B cell (primary cell): ENCODE measurements at regions not wholly inside any gene's neighbourhood (a gene's known extent, or its start where the extent isn't known, plus 50 kb on each side); places are given as distances from the start of the nearest gene placed in this dataset.

ENCODE experiments used
- ATAC-seq: fragments of 200-7000 bp; cut with Tn5 transposase; one replicate; pipeline ENCODE4 v1.10.0; 2021; ENCODE audit warnings: low read depth, mild to moderate bottlenecking, moderate number of reproducible peaks, moderate library complexity
- CTCF ChIA-PET: fragments of 350-600 bp; sonication (Branson Sonifier 250); formaldehyde crosslinking; loops from one replicate; lab custom pipeline; 2021; ENCODE audit warnings: antibody characterized with exemption, inconsistent platforms; lab: Charles Lee
- POLR2A ChIA-PET: fragments of 350-600 bp; sonication (Branson Sonifier 250); formaldehyde crosslinking; loops from one replicate; lab custom pipeline; 2021; ENCODE audit warnings: antibody characterized with exemption; lab: Charles Lee
- DNase-seq: peaks from one replicate; pipeline ENCODE4 v3.0.0; 2013
- H2AFZ ChIP-seq: 2 replicates; pipeline ENCODE4 v1.6.1; 2012; ENCODE audit warnings: mild to moderate bottlenecking, low read depth, low read length; ENCODE audit not compliant: insufficient read depth, poor library complexity, severe bottlenecking
- H3K27ac ChIP-seq, 2 donors: 1 replicate in 1 of 2; 2 replicates in 1 of 2; pipeline ENCODE4 v1.5.1; 2012 to 2013; ENCODE audit warnings: low read length in 2 of 2, mild to moderate bottlenecking in 2 of 2, moderate library complexity in 1 of 2
- H3K27me3 ChIP-seq, 4 experiments: fragments of 200-600 bp in 1 of 4; sonication (generic) in 1 of 4; replicated peaks in 1 of 4; 1 replicate in 2 of 4; 2 replicates in 2 of 4; pipeline versions ENCODE4 v1.6.1 to v1.7.0; 2013 to 2016; ENCODE audit warnings: low read length in 3 of 4, mild to moderate bottlenecking in 2 of 4, mixed read lengths in 1 of 4, moderate library complexity in 1 of 4; ENCODE audit not compliant: insufficient read depth in 4 of 4, control insufficient read depth in 3 of 4; ENCODE audit errors: control extremely low read depth in 1 of 4
- H3K36me3 ChIP-seq, 2 experiments: replicated peaks in 1 of 2; 1 replicate in 1 of 2; 2 replicates in 1 of 2; pipeline versions ENCODE4 v1.6.1 to v1.7.1; 2013; ENCODE audit warnings: low read length in 1 of 2; ENCODE audit not compliant: insufficient read depth in 2 of 2, control insufficient read depth in 1 of 2; ENCODE audit errors: control extremely low read depth in 1 of 2, extremely low read depth in 1 of 2
- H3K4me1 ChIP-seq, 2 donors: fragments of 200-600 bp in 1 of 2; sonication (generic) in 1 of 2; 1 replicate in 1 of 2; 2 replicates in 1 of 2; pipeline versions ENCODE4 v1.5.1 to v1.6.1; 2013 to 2017; ENCODE audit warnings: low read length in 2 of 2; ENCODE audit not compliant: control insufficient read depth in 2 of 2, insufficient read depth in 2 of 2
- H3K4me2 ChIP-seq: replicated peaks from 2 replicates; pipeline ENCODE3; 2012; ENCODE audit warnings: mild to moderate bottlenecking, low read depth, low read length; ENCODE audit not compliant: poor library complexity, severe bottlenecking
- H3K4me3 ChIP-seq, 5 experiments: fragments of 200-600 bp in 1 of 5; sonication (generic) in 1 of 5; 1 replicate in 3 of 5; 2 replicates in 2 of 5; pipeline versions ENCODE4 v1.5.1 to v1.7.0; 2011 to 2016; ENCODE audit warnings: low read length in 4 of 5, mild to moderate bottlenecking in 4 of 5, low read depth in 2 of 5, control low read depth in 1 of 5, moderate library complexity in 1 of 5; ENCODE audit not compliant: insufficient read depth in 1 of 5; ENCODE audit errors: control extremely low read depth in 1 of 5, extremely low read depth in 1 of 5
- H3K79me2 ChIP-seq: fragments of 200-600 bp; sonication (generic); one replicate; pipeline ENCODE4 v1.6.0; 2016; ENCODE audit warnings: low read length; ENCODE audit not compliant: control insufficient read depth, insufficient read depth
- H3K9ac ChIP-seq: fragments of 200-600 bp; sonication (generic); 2 replicates; pipeline ENCODE4 v1.6.1; 2017; ENCODE audit warnings: mild to moderate bottlenecking, low read length, moderate library complexity
- H3K9me3 ChIP-seq, 3 donors: one replicate each; pipeline versions ENCODE4 v1.6.1 to v1.7.1; 2013; ENCODE audit warnings: low read length in 2 of 3; ENCODE audit not compliant: control insufficient read depth in 2 of 3, insufficient read depth in 1 of 3; ENCODE audit errors: control extremely low read depth in 1 of 3
- H4K20me1 ChIP-seq: 2 replicates; pipeline ENCODE4 v1.6.0; 2012; ENCODE audit warnings: mild to moderate bottlenecking, low read length; ENCODE audit not compliant: insufficient read depth, control insufficient read depth, poor library complexity, severe bottlenecking
- H3K27ac Mint-ChIP-seq: one replicate; pipeline ENCODE4 v1.8.0; 2021; ENCODE audit warnings: mixed read lengths
- H3K27me3 Mint-ChIP-seq: one replicate; pipeline ENCODE4 v1.8.0; 2021; ENCODE audit warnings: mixed read lengths
- H3K4me1 Mint-ChIP-seq: one replicate; pipeline ENCODE4 v1.8.0; 2021; ENCODE audit warnings: mixed read lengths
- H3K4me3 Mint-ChIP-seq: one replicate; pipeline ENCODE4 v1.8.0; 2021; ENCODE audit warnings: mixed read lengths
- H3K9me3 Mint-ChIP-seq: one replicate; pipeline ENCODE4 v1.8.0; 2022; ENCODE audit warnings: mixed read lengths; ENCODE audit not compliant: insufficient read depth
- CTCF ChIP-seq: fragments of 200-600 bp; IDR thresholded peaks from one replicate; pipeline ENCODE4 v1.8.0; 2022; ENCODE audit warnings: antibody characterized with exemption, mild to moderate bottlenecking
- EZH2 ChIP-seq: IDR thresholded peaks from 2 replicates; pipeline ENCODE4 v1.6.1; 2012; ENCODE audit warnings: borderline replicate concordance, low read depth, mild to moderate bottlenecking, moderate library complexity, low read length; ENCODE audit not compliant: insufficient read depth, poor library complexity, severe bottlenecking
- WGBS: methylation state at CpG from one replicate; pipeline ENCODE4 v1.1.5; 2013; ENCODE audit warnings: missing lambda C conversion rate; ENCODE audit not compliant: insufficient coverage; 5-methylcytosine and 5-hydroxymethylcytosine counted together
- intact Hi-C: fragments of 100-400 bp; cut with micrococcal nuclease; formaldehyde crosslinking; loops from one replicate; pipeline ENCODE4 v1.10.0; 2022

DNA sequence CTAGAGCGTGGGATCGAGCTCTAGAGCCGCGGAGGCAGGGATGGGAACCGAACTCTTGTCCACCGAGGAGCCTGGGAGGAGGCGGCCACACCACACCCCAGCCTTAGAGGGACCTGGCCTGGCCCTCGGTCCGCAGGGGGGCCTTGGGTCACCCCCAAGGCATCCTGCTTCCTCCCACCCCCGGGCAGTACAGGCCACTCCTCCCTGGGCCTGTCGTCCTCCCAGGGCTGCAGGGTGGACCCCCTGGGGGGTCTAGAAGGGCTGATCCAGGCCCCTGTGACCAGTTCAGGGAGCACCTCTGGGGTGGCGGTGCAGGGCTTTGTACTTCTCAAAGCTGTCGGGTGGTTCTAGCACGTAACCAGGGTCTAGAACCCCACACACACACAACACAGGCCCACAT, 79.1 kb upstream of the FBRSL1 start:
- TF ChIP-seq EZH2, result no peak
- TF ChIP-seq CTCF, result no peak
- H3K4me3 ChIP-seq, result no peak overlapping the region
- intact Hi-C loops, result no loop called here
- H3K27ac Mint-ChIP-seq, result no peak overlapping the region
- H3K4me1 Mint-ChIP-seq, result peaks cover 6% of the 10 kb centered on the region
- H3K4me3 Mint-ChIP-seq, result no peak overlapping the region
- H3K27me3 Mint-ChIP-seq, result no peaks in the 10 kb centered on the region
- no peak overlapping the region for H3K27ac ChIP-seq
- no peak overlapping the region for H2AFZ ChIP-seq
- H3K36me3 ChIP-seq, result no peaks in the 10 kb centered on the region
- ATAC-seq (no peak), DNase-seq (no peak)
- H3K27me3 ChIP-seq, result peaks cover 0 to 9% (median 2%) of the 10 kb centered on the region in 4 experiments
- no peaks in the 10 kb centered on the region for H4K20me1 ChIP-seq
- H3K4me2 ChIP-seq, result no peak overlapping the region
- H3K9me3 ChIP-seq, result peaks cover 0 to 3% (median 0%) of the 10 kb centered on the region in 3 donors
- POLR2A ChIA-PET, result no interaction called here
- no peaks in the 10 kb centered on the region for H3K9me3 Mint-ChIP-seq
- H3K79me2 ChIP-seq, result no peaks in the 10 kb centered on the region
- H3K4me1 ChIP-seq, result peaks cover 15 to 20% of the 10 kb centered on the region in 2 donors
- CTCF ChIA-PET, result no interaction called here
- WGBS, result 60% methylated on average over 1 of the region's 14 CpGs
- no peak overlapping the region for H3K9ac ChIP-seq

DNA sequence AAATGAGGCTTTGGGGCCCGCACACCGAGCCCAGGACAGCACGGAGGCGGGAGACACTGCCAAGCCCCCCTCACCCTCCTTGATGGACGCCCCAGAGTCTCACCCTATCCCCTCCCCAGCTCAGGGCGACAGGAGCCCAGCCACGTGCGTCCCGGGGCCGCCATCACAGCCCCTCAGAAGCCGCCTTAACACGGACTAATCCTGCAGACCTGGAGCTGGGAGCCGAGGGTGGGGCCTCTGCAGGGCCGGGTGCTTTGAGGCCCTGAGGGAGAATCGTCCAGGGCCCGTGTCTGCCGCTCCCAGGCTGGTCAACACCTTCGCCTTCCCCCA, 79.7 kb upstream of the FBRSL1 start:
- Histone ChIP-seq H3K9me3 (peaks cover 0 to 3% (median 0%) of the 10 kb centered on the region in 3 donors), H3K36me3 (no peaks in the 10 kb centered on the region), H3K4me3 (no peak overlapping the region), H2AFZ (no peak overlapping the region), H3K27ac (no peak overlapping the region), H3K9ac (no peak overlapping the region), H4K20me1 (no peaks in the 10 kb centered on the region), H3K4me2 (no peak overlapping the region), H3K4me1 (peaks cover 11 to 16% of the 10 kb centered on the region in 2 donors), H3K27me3 (peaks cover 0 to 11% (median 2%) of the 10 kb centered on the region in 4 experiments), H3K79me2 (no peaks in the 10 kb centered on the region)
- DNase-seq (no peak), ATAC-seq (no peak)
- POLR2A ChIA-PET, result no interaction called here
- Mint-ChIP-seq H3K27ac (no peak overlapping the region), H3K27me3 (no peaks in the 10 kb centered on the region), H3K4me3 (no peak overlapping the region), H3K4me1 (peaks cover 5% of the 10 kb centered on the region), H3K9me3 (no peaks in the 10 kb centered on the region)
- CTCF ChIA-PET, result no interaction called here
- TF ChIP-seq CTCF, result no peak
- TF ChIP-seq EZH2, result no peak
- whole genome bisulfite sequencing, result 86% methylated on average over 17 of the region's 18 CpGs
- intact Hi-C loops, result no loop called here
